ENCODE measurements at regions not wholly inside any gene's neighbourhood (a gene's known extent, or its start where the extent isn't known, plus 50 kb on each side); places are given as distances from the start of the nearest gene placed in this dataset.
A peak's percentile ranks its signal among the peaks of the same experiment; 100 is the strongest.

DNA sequence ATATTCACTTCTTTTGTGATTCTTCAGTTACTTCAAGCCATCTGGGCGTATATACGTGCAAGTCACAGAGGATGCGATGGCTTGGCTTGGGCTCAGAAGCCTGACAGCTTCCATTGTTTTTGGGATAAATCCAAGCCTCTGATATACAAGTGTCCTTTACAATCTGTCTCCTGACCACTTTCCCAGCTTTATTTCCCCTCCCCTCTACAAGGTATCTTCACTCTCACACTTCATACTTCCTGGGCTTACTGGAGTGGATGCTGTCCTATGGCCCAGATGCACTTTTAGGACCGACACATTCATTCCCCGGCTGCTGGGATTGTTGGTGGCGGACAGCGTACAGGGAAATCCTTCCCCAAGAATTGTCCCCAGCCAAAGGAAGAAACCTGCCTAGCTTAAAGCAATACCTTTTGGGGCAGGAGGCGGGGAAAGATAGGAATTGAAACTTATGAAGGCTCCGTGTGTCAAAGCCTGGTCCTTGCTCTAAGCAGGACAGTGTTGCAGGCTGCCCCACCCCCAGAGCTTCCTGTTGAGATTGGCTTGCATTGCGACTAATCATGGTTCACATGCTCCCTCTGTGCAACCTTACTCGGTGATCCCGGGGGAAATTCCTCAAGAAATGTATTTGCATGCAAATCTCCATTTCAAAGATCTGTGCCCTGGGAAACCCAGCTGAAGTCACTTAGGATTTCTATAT lies 802.9 kb upstream of the ID2 start:
- DNase-seq = no peak

DNA sequence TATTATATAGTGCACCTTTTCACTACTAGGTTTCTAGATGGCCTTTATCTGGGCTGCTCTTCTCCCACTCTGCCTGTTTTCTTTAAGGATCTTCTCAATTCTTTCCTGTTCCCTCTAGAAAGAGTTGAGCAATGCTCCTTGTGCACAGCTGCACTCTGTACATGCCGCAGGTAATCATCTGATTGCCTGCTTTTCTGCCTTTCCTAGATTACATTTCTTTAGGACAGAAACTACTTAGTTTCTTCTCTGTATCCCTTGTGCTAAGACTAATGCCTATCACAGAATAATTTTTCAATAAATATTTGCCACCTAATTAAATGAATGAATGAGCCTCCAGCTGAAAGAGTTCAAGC lies 802.4 kb upstream of the ID2 start:
- no peak for DNase-seq

DNA sequence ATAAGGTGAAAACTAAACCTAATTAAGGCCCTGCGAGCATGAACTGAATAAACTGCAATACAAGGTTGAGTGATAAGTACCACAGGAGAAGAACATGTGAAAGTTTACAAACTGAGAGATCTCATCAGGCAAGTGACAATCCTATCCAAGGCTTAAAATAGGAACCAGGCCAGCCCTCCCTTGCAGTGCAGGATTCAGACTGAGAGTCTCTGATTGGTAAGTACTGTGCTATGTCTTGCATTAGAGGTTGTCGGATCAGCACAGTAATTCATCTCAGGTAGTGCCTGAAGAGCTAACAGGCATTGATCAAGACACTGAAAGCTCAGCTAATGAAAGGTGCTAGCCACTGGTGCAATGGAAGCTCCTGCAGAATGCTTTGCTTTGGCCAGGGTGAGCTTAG lies 801.7 kb upstream of the ID2 start:
- no peak for DNase-seq

DNA sequence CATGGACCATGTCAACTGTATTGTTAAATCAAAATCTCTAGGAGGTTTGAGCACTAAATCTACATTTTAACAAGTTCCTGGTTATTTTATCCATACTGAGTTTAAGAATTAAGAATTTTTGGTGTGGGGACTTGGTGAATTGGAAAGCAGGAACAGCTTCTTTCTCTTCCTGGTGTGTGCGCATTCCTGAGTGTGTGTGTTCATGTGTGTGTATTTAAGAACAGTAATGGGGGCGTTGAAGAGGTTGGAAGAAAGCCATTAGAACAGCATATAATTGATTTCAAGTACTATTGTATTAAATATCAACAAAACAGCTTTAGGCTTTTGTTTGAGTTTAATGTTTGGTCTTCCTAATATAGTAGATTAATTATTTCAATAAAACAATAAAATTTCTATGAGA lies 801.3 kb upstream of the ID2 start:
- no peak for DNase-seq

DNA sequence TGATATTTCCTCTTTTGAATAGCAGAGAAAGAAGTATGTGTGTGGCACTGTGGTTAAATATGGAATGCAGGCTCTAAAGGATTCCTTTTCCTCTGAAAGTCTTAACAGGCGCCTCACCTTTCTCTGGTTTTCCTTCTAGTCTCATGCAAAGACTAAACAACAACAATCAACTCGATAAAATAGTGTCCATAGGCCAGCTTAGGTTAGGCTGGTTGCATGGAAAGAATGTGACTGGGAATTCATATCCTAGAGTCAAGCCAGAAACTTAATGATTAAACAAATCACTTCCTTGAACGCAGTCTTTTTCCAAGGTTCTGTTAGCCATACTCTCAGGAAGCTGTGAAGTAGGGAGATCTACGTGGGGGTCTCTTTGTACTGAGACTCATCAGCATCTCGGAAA lies 800.8 kb upstream of the ID2 start:
- DNase-seq = no peak

DNA sequence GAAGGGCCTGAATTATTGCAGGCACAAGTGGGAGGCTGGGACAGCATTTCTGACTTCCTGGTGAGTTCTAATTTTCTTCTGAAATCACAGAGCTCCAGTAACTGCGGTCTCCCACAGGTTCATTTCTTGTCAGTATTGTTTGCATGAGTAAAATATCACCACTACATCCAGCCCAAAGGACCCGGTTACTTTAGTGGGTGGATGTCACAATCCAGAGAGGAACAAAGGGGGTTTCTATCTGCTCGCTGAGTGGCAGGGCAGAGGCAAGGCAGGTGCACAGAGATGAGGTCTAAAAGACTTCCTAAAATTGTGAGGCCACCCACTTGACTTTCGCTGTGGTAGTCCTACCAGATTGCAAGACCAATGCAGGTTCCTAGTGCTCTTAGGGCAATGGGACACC lies 800.4 kb upstream of the ID2 start:
- no peak for DNase-seq

DNA sequence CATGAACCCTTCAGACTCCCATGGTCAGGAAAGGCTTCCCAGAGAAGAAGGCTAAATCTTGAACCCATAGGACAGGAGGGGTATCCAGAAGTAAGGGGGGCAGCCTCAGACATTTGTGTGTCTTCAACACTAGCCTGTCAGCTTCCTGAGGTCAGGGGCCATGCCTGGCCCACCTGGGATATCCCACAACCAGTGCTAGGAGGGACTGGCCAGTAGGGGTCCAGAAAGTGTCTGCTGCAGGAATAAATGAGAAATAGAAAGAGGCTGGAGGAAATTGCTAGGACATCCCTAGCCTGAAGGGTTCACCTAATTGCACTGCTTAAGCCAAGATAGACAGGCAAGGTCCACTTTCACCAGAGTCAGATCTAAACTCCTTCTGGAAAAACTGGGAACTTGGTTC lies 799.6 kb upstream of the ID2 start:
- DNase-seq = no peak

DNA sequence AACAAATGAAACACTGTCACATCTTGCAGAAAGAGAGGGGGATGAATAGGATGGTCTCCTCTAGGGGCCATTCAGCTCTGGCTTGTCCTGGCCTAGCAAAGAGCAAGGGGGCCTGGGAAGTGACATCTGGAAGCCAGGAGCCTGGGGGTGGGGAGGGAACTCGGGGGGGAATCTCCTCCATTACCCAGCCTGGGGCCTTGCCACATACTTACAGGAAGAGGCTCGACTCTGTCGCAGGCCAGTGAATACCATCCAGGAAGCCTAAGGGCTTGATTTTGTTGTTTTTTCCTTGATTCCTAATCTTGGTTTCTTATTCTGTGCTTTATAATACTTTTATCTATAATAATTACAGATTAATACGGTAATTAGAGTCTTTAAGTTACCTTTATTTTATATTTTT lies 797.5 kb upstream of the ID2 start:
- no peak for DNase-seq

DNA sequence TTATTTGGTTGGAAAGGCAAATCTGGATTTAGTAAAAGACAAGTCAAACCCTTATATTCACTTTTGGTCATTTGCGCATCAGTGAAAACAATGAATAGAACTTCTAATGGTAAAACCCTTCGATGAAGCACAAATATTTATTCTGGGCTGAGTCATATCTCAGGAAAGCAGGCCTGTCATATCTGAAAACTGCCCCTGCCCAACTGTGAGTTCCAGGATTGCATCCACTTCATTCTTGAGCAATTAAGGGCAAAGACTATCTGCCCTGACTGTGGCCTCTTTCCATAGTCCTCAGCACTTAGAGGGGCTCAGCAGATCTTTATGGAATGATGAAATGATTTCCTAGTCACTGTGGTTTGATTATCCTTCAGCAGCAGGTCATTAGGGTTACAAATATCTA lies 795.2 kb upstream of the ID2 start:
- DNase-seq = no peak

DNA sequence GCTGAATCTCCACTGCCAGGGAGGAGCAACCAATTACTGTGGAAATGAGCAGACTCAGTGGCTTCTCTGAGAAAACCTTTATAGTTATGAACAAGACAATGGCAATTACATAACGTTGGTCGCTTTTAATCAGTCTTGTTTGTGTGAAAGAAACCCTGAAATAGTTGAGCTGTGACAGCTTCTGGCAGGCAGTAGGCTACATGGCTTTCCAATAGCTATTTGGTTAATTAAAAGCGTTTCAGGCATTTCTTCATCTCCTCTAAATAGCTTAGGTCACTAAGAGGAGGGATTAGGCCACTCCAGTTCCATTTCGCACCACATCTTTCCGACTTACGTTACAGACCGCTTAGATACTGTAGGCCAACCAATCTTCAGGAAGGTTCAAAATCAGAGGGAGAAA lies 794.4 kb upstream of the ID2 start:
- DNase-seq = no peak

DNA sequence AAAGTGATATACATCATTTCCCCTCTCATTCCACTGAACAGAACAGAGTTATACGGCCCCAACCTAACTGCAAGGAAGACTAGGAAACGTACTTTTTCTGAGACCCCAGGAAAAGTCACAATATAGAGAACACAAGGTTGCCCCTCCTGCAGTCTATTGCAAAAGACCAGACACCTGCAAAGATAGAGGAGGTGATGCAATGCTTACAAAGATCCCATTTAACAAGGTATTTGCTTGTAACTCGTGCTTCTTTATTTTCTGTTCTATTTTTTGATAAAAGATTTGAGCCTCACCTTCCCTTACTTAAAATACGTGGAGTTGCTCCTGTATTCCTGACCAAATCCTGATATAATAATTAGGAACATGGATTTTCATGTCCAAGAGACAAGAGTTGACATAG lies 793.0 kb upstream of the ID2 start:
- DNase-seq = no peak

DNA sequence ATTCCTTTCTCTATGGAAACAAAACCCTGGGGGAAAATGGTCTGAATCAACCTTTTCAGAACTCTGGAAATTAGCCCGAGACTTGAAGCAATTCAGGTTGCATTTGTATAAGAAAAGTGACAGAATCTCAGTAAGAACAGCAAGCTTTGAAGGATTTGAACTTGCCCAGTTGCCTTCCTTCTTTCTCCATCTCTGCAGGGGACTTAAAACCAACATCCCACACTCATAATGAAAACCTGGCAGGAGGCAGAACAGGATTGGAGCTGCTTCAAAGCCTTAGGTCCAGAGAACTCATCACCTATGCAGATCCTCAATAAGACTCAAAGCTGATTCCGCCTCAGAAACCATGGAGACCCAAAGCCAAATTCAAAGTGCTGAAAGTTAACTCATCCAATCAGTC lies 790.5 kb upstream of the ID2 start:
- DNase-seq = no peak

DNA sequence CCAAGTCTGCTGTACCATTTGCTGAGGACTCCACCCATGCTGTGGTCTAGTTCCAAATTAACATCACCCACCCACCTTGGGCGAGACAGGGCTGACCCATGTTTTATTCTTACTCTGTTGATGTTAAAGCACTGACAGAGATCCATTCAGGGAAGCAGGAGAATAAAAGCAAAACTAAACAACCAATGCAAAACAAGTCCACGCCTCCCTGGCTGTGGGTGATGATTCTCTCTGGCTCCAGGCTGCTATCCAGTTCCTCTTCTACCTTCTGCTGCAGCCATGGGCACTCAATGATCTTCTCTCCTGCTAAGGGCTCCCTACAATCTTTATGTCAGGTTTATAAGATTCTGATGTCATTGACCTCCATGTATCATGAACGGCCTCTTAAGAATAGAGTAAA lies 786.6 kb upstream of the ID2 start:
- no peak for DNase-seq

DNA sequence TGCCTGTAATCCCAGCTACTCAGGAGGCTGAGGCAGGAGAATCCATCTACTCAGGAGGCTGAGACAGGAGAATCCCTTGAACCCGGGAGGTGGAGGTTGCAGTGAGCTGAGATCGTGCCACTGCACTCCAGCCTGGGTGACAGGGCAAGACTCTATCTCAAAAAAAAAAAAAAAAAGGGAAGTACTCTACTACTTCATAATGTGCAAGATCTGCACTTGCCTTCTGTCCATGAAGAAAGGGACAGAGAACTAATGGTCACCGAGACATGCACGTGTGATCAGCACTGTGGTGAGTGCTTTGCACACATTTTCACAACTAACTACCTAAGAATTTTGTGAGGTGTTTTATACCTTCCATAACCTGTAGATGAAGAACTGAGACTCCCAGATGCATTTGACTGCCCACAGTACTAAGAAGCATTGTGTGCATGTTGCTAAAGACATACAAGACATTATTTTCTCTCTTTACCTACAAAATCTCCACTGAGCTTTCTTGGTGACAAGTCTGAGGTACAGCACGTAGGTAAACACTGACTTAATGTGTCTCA lies 784.8 kb upstream of the ID2 start:
- peak; percentile 21 for DNase-seq

DNA sequence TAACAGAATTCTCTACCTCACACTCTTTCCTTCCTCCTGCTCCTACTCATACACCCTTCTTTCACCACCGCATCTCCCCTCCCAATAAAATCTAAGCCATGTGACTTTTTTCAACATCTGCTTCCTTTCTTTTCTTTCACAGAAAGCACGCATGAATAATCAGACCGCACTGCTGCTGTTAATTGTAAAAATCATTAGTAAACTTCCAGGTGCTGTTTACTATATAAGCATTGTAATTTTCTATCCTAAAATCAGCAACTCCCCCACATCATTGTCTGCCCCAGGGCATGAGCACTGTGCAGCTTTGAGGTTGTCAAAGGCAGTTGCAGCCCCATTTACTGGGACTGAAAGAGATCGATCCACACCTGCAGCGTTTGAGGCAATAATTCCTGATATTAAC lies 782.6 kb upstream of the ID2 start:
- peak; percentile 58 for DNase-seq

DNA sequence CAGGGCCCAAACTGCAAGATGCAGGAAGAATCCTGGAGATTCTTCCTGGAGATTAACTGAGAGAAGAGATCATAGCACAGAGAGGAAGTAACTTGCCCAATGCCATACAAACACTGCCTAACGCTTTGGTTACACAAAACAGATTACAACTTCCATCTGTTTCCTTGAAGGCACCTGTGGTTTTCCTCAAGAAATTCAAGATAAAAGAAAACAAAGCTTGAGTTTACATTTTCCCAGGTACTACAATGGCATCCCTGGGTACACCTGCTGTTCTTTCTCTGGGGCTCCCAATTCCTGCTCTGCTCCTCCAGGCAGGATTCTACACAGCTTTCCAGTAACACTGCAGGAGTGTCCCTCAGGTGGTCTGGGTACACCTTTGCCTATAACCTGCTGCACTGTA lies 781.9 kb upstream of the ID2 start:
- DNase-seq = peak; percentile 80

DNA sequence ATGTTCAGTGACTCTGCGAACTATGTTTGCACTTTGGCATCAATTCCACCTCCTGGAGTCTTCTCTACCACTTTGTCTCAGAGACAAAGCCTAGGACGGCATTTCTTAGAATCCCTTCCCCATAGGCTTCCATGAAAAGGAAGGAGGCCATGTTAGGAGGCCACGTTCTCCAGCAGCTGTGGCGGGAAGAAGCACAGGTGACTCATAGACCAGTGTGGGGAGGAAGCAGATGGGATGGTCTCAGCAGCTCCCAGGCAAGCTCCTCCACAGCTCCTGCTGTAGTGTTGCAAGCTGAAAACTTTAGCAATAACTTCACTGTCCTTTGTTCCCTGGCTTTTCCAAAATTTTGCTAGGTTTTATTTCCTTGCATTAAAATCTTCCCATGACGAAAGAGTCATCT lies 781.3 kb upstream of the ID2 start:
- peak; percentile 66 for DNase-seq

DNA sequence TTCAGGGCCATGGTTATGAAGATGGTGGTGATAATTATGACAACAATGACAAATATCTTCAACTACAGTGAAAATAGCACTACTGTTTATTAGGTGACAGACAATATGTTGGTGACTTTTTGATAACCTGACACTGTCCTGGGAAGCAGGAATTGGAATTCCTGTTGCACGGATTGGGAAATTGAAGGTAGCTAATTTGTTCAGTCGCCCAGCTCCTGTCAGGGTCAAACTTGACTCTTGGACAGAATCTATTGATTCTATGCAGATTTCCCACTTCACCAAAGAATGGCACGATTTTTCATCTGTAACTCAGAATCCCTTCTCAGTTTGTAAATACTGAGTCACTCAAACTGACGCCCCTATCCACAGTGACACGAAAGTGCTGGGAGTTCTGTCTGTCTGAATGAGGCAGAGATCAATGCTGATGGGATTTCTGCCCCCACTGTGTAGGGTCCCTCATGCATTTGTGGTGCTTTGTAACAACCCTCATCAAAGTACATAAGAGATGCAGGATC lies 779.5 kb upstream of the ID2 start:
- no peak for DNase-seq

DNA sequence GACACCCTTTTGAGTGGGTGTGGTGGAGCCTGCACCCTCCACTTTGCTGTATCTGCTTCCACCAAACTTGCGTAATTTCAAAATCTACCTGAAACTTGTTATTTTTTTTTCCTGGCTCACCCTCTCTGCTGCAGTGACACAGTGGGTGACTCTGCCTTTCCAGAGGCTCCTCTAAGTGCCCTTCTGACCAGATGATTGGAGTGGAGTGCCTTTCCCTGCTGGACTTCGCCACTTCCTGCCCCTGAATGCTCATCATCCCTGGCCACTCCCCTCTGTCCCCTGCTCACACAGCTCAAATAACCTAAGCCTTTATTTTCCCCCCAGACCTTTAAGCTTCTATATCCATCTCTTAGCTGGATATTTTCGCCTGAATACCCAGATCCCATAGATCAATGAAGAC lies 777.5 kb upstream of the ID2 start:
- DNase-seq = no peak

DNA sequence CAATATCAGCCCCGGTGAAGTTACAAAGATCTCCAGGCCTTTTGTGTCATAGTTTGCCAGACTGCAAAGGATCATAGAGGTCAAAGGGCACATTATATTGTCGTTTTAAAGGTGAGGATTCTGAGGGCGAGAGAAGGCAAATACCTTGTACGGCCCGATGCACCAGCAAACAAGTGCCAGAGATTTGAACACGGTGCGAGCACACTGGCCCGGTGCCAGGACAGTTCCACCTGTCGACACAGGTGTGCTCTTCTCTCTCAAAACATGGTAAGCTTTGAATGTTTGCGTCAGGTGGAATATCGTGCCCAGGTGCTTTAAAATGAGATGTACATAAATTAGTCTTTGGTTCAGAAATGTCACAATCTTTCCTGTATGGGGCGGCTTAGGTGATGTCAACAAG lies 776.1 kb upstream of the ID2 start:
- DNase-seq = no peak

DNA sequence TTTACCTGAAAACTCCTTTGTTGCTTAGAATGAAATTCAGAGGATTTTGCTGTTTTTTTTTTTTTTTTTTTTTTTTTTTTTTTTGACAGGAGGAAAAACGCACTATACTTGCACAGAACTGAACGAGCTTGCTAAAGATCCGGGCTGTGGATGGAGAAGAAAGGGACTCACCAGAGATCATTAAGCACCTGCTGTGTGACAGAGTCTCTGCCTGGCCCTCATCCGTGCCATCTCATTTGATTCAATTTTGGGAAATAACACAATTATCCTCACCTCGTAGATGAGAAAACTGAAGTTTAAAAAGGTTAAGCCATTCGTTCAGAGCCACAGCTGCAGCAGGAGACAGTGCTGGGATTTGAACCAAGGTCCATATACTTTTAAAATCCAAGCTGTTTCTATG lies 775.4 kb upstream of the ID2 start:
- DNase-seq = no peak

DNA sequence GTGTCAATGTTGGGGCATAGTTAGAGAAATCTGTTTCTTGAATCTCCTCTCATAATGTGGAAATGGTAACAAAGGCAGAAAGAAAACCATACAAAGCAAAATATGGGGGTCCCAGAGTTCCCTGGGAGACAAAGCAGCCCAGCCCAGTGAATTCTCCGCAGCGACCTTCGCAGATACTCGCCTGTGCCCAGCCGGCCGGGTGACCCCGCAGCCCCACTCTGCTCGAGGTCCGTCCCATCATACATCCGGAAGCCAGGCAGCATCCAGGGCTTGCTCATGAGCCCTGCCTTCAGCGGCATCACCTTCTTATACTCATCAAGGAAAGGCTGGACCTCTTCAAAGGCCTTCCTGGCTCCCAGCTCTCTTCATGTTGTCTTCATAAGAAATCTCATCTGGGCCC lies 774.8 kb upstream of the ID2 start:
- DNase-seq = no peak

DNA sequence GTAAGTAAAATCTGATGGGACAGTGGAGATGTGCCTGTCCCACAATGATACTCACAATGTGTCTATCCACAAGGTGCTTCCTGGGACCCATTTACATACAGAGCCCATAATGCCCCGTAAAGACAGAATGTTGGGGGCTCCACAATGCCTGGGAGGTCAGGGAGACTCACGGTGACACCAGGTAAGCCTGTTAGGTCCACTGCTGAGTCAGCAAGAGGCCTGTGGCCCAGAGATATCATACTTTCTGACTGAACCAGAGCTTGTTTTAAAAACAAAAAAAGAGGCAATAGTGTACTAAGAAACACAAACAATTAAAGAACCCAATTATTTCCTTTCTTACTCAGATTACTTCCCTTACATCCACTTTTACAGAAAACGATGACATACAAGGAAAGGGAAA lies 771.1 kb upstream of the ID2 start:
- no peak for DNase-seq

DNA sequence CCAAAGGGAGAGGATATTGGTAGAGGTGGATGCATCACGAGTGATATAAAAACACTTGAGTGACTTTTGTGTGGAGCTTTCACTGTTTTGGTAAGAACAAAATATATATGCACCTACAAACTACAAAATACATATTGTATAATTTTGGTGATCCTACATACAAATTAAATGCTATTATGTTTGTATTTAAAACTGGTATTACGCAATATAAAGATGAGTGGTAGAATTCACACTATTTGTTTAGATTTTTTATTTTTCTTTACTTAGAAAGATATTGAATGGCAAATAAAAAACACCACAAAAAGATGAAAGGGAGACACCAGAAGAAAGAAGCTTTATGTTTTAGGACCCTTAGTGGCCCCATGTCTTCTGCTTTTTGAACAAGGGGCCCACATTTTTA lies 770.7 kb upstream of the ID2 start:
- no peak for DNase-seq

DNA sequence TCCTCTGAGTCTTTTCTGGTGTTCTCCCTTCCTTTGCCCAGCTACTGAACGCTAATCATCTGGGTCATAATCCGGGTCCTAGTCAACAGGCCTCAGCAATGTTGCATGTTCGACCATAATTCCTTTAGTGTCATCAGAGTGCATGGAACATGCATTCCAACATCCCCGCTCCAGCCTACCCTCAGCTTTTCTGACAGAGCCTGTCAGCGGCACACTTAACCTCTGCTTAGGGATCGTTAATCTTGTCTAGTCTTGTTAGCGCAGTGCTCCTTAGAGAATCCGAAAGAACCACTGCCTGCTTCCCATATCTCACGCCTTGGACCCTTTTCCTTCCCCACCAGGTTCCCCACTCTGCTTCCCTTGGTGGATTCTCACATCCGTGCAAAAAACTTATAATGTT lies 767.9 kb upstream of the ID2 start:
- no peak for DNase-seq
